Stomach (tissue), 4 donors: ENCODE measurements at regions not wholly inside any gene's neighbourhood (a gene's known extent, or its start where the extent isn't known, plus 50 kb on each side); places are given as distances from the start of the nearest gene placed in this dataset.

Source experiments
- CTCF ChIP-seq, 7 experiments: fragments of 450-650 bp in 4 of 7; fragments of 200-600 bp in 3 of 7; sonication (generic) in 3 of 7; IDR thresholded peaks; one replicate each; pipeline ENCODE4 v1.5.1; 2016 to 2019; ENCODE audit warnings: antibody characterized with exemption in 7 of 7, control low read depth in 2 of 7, mild to moderate bottlenecking in 1 of 7
- EP300 ChIP-seq: sonication (generic); formaldehyde crosslinking; IDR thresholded peaks from one replicate; pipeline ENCODE4 v1.6.1; 2017; ENCODE audit warnings: antibody characterized with exemption

- TF ChIP-seq EP300 (no peak), CTCF (IDR thresholded peaks at IDR 0.05) (no peak)
These were observed 82.5 kb upstream of the RGMA start for GRCh38 chr15:93171476-93171875.
